HCT116 (cell line): ENCODE measurements at regions not wholly inside any gene's neighbourhood (a gene's known extent, or its start where the extent isn't known, plus 50 kb on each side); places are given as distances from the start of the nearest gene placed in this dataset.

Source experiments
- ATAC-seq: fragments of 200-7000 bp; cut with Tn5 transposase; 2 replicates; pipeline ENCODE4 v1.9.1; 2020; ENCODE audit warnings: mild to moderate bottlenecking, moderate library complexity
- BruUV-seq: library from RNA; stranded (reverse); fragments of 400-500 nt; replicated peaks from 2 replicates; lab custom pipeline; 2021; lab: Mats Ljungman, UMichigan
- CTCF ChIA-PET: fragments of 300-600 bp; sonication (Branson Sonifier 250); formaldehyde crosslinking; loops from one replicate; lab custom pipeline; 2021; ENCODE audit warnings: antibody characterized with exemption; lab: Charles Lee
- POLR2A ChIA-PET: fragments of 300-600, 350-600 bp; sonication (Branson Sonifier 250); formaldehyde crosslinking; loops from one replicate; lab custom pipeline; 2021; ENCODE audit warnings: antibody characterized with exemption; lab: Charles Lee
- RAD21 ChIA-PET, 2 experiments: fragments of 300-600 bp; sonication (Branson Sonifier 250); formaldehyde crosslinking; loops; one replicate each; lab custom pipeline; 2023; ENCODE audit warnings: low total read pairs in 2 of 2; ENCODE audit not compliant: uncharacterized antibody in 2 of 2, unreplicated experiment in 2 of 2, low non-redundant PET in 1 of 2; lab: Charles Lee
- DNase-seq: peaks from one replicate; pipeline ENCODE4 v3.0.0-alpha.2; 2010; ENCODE audit warnings: low read depth, low spot score
- H2AFZ ChIP-seq: fragments of 200-600 bp; shearing (Covaris generic), sonication (generic); 2 replicates; pipeline ENCODE4 v1.6.1; 2017; ENCODE audit warnings: low read depth, mixed run types, mixed read lengths, antibody characterized with exemption, low read length; ENCODE audit not compliant: poor library complexity, severe bottlenecking
- H3K27ac ChIP-seq: 2 replicates; pipeline ENCODE4 v1.5.1; 2012; ENCODE audit warnings: low read depth, low read length
- H3K27me3 ChIP-seq: fragments of 200-600 bp; sonication (generic); 2 replicates; pipeline ENCODE4 v1.6.1; 2016; ENCODE audit warnings: mixed run types, low read length, mixed read lengths; ENCODE audit not compliant: insufficient read depth
- H3K36me3 ChIP-seq, 2 experiments: fragments of 200-500 bp in 1 of 2; fragments of 200-600 bp in 1 of 2; sonication (Bioruptor generic) in 1 of 2; sonication (generic) in 1 of 2; 2 replicates each; pipeline versions ENCODE4 v1.5.1 to v1.6.1; 2014 to 2016; ENCODE audit warnings: low read length in 2 of 2, inconsistent platforms in 1 of 2, mixed read lengths in 1 of 2, mixed run types in 1 of 2; ENCODE audit not compliant: insufficient read depth in 2 of 2, control insufficient read depth in 1 of 2
- H3K4me1 ChIP-seq, 2 experiments: fragments of 200-600 bp in 1 of 2; sonication (generic) in 1 of 2; 2 replicates each; pipeline versions ENCODE4 v1.5.1 to v1.6.1; 2012 to 2017; ENCODE audit warnings: low read length in 2 of 2, inconsistent platforms in 1 of 2, mild to moderate bottlenecking in 1 of 2, mixed read lengths in 1 of 2, mixed run types in 1 of 2, moderate library complexity in 1 of 2; ENCODE audit not compliant: insufficient read depth in 2 of 2, control insufficient read depth in 1 of 2
- H3K4me2 ChIP-seq: fragments of 200-600 bp; sonication (generic); 2 replicates; pipeline ENCODE4 v1.6.1; 2017; ENCODE audit warnings: mixed run types, low read length, mixed read lengths
- H3K4me3 ChIP-seq, 2 experiments: fragments of 200-600 bp in 1 of 2; sonication (generic) in 1 of 2; replicated peaks in 1 of 2; 2 replicates each; pipeline ENCODE4 v1.5.1; 2011 to 2016; ENCODE audit warnings: low read length in 2 of 2, control low read depth in 1 of 2, low read depth in 1 of 2, mild to moderate bottlenecking in 1 of 2, mixed read lengths in 1 of 2, mixed run types in 1 of 2
- H3K79me2 ChIP-seq: fragments of 200-600 bp; sonication (generic); 2 replicates; pipeline ENCODE4 v1.6.1; 2017; ENCODE audit warnings: mild to moderate bottlenecking, mixed run types, low read length, moderate library complexity, mixed read lengths; ENCODE audit not compliant: insufficient read depth
- H3K9ac ChIP-seq: fragments of 200-600 bp; sonication (generic); 2 replicates; pipeline ENCODE4 v1.6.1; 2016; ENCODE audit warnings: low read length, mixed read lengths
- H3K9me2 ChIP-seq: fragments of 200-600 bp; sonication (generic), shearing (Covaris generic); 2 replicates; pipeline ENCODE4 v1.6.1; 2017; ENCODE audit warnings: mixed run types, mild to moderate bottlenecking, moderate library complexity; ENCODE audit not compliant: insufficient read depth
- H3K9me3 ChIP-seq, 2 experiments: fragments of 200-500 bp in 1 of 2; fragments of 200-600 bp in 1 of 2; sonication (Bioruptor generic) in 1 of 2; sonication (generic) in 1 of 2; 2 replicates each; pipeline ENCODE4 v1.6.1; 2014 to 2017; ENCODE audit warnings: low read length in 2 of 2, mixed read lengths in 2 of 2, inconsistent platforms in 1 of 2, low read depth in 1 of 2, mild to moderate bottlenecking in 1 of 2, mixed run types in 1 of 2, moderate library complexity in 1 of 2; ENCODE audit not compliant: control insufficient read depth in 1 of 2, insufficient read depth in 1 of 2
- H4K20me1 ChIP-seq: fragments of 200-600 bp; sonication (generic), shearing (Covaris generic); 2 replicates; pipeline ENCODE4 v1.6.1; 2017; ENCODE audit warnings: mixed run types, mild to moderate bottlenecking, moderate library complexity; ENCODE audit not compliant: insufficient read depth
- ELF1 ChIP-seq: IDR thresholded peaks from 2 replicates; pipeline ENCODE4 v1.6.1; 2012; ENCODE audit warnings: low read depth, borderline replicate concordance
- EZH2 ChIP-seq: fragments of 200-600 bp; sonication (generic); IDR thresholded peaks from 2 replicates; pipeline ENCODE4 v1.6.1; 2017; ENCODE audit warnings: antibody characterized with exemption, mixed run types
- EZH2phosphoT487 ChIP-seq: fragments of 200-600 bp; IDR thresholded peaks from 2 replicates; pipeline ENCODE4 v1.6.1; 2018; ENCODE audit warnings: antibody characterized with exemption, borderline replicate concordance
- FOSL1 ChIP-seq: IDR thresholded peaks from 2 replicates; pipeline ENCODE4 v1.6.1; 2012; ENCODE audit warnings: low read depth
- REST ChIP-seq: IDR thresholded peaks from 2 replicates; pipeline ENCODE4 v1.6.1; 2012; ENCODE audit warnings: low read depth
- SRF ChIP-seq: IDR thresholded peaks from 2 replicates; pipeline ENCODE4 v1.6.1; 2012; ENCODE audit warnings: low read depth
- TCF7L2 ChIP-seq: IDR thresholded peaks from 2 replicates; pipeline ENCODE4 v1.7.0; 2011; ENCODE audit warnings: borderline replicate concordance, inconsistent platforms; ENCODE audit not compliant: insufficient read depth, insufficient read length; ENCODE audit errors: extremely low read depth
- YY1 ChIP-seq: IDR thresholded peaks from 2 replicates; pipeline ENCODE4 v1.6.1; 2011; ENCODE audit warnings: low read length, low read depth, moderate library complexity, mild to moderate bottlenecking; ENCODE audit not compliant: insufficient replicate concordance; ENCODE audit errors: extremely low read depth
- ZFX ChIP-seq: fragments of 450-650 bp; IDR thresholded peaks from 2 replicates; pipeline ENCODE4 v1.6.1; 2017
- intact Hi-C: fragments of 100-400 bp; cut with micrococcal nuclease; formaldehyde crosslinking; loops from 2 replicates; pipeline ENCODE4 v1.10.0; 2022

DNA sequence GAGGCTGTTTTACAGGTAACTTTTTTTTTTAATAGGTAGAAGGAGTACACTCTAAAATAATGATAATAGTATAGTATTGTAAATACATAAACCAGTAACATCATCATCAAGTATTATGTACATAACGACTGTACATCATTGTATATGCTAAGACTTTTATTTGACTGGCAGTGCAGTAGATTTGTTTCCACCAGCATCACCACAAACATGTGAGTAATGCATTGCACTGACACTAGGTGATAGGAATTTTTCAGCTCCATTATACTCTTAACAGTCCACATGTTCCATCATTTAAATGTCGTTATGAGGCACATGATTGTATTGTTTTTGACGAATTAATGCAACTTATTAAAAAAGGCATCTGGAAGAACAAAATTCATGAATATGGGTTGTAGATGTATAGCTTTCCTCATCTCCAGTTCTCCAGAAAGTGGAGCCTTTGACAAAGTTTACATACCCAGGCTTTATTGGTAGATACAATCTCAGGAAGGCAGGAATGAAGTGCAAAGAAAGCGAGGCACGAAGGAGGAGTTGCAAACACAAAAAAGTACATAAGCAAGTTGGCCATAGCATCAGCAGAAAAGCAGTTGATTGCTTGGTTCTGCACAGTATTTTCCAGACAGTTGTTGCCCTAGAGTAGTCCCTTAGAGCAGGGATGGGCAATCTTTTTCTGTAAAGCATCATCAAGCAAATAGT is 336.9 kb upstream of the NR3C2 start:
- ChIA-PET RAD21 (no interaction called here), POLR2A (no interaction called here), CTCF (no interaction called here)
- Histone ChIP-seq H3K36me3 (no peaks in the 10 kb centered on the region), H3K79me2 (no peaks in the 10 kb centered on the region), H3K27ac (no peak overlapping the region), H3K4me1 (peaks cover 0 to 6% of the 10 kb centered on the region in 2 experiments; a peak in 1 of 4 replicates), H2AFZ (no peak overlapping the region), H3K4me3 (no peak overlapping the region), H3K9me2 (no peaks in the 10 kb centered on the region), H3K4me2 (no peak overlapping the region), H3K27me3 (no peaks in the 10 kb centered on the region), H3K9me3 (no peaks in the 10 kb centered on the region), H3K9ac (no peak overlapping the region), H4K20me1 (no peaks in the 10 kb centered on the region)
- DNase-seq (no peak), ATAC-seq (no peak)
- intact Hi-C loops = no loop called here
- no TSS peak for BruUV-seq
- TF ChIP-seq FOSL1 (no peak), ZFX (no peak)

DNA sequence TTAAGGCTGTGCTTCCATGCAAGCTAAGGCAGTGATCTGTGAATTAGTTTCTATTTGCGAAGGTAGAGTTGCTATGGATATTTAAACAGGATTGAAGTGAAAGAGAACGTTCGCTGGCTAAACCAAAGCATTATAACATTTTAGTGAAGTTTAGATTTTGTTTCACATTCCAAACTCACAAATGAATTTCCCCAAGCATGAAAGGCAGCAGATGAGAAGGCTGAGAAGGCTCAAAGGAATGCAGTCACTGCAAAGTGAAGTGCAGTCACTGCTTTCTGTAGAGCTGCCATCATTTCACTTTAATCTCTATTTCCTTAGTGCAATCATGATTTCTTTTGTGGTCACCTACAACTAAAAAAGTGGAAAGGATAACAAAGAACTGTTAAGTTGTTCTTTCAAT is 334.7 kb upstream of the NR3C2 start:
- no peaks in the 10 kb centered on the region for H3K36me3 ChIP-seq
- ChIA-PET POLR2A (no interaction called here), RAD21 (no interaction called here), CTCF (no interaction called here)
- no peak overlapping the region for H3K4me3 ChIP-seq
- no peaks in the 10 kb centered on the region for H3K79me2 ChIP-seq
- H3K9me3 ChIP-seq = no peaks in the 10 kb centered on the region
- TF ChIP-seq TCF7L2 = no peak
- no peak for TF ChIP-seq YY1
- no peak for TF ChIP-seq EZH2
- no peak for TF ChIP-seq SRF
- TF ChIP-seq ELF1 = no peak
- TF ChIP-seq REST = no peak
- TF ChIP-seq EZH2phosphoT487 = no peak
- peaks cover 0 to under 1% of the 10 kb centered on the region in 2 experiments; a peak in 1 of 4 replicates for H3K4me1 ChIP-seq
- no peak for ATAC-seq
- no peak overlapping the region for H3K27ac ChIP-seq
- intact Hi-C loops = no loop called here
- BruUV-seq = no TSS peak
- no peak overlapping the region for H3K9ac ChIP-seq
- H2AFZ ChIP-seq = no peak overlapping the region
- no peak for DNase-seq
- no peaks in the 10 kb centered on the region for H3K27me3 ChIP-seq
- no peak overlapping the region for H3K4me2 ChIP-seq
- no peaks in the 10 kb centered on the region for H4K20me1 ChIP-seq
- no peaks in the 10 kb centered on the region for H3K9me2 ChIP-seq
